Epithelial cell of prostate (primary cell): ENCODE measurements at regions not wholly inside any gene's neighbourhood (a gene's known extent, or its start where the extent isn't known, plus 50 kb on each side); places are given as distances from the start of the nearest gene placed in this dataset.
"Not testable (repeated sequence)": the region's sequence is repeated elsewhere in the genome, so short reads cannot be mapped to it uniquely, and the experiment has no call there.

ENCODE experiments used
- DNase-seq: peaks from one replicate; pipeline ENCODE4 v3.0.0-alpha.2; 2011; ENCODE audit warnings: low read depth, low spot score
- H3K27ac ChIP-seq: fragments of 450-650 bp; 2 replicates; pipeline ENCODE4 v1.5.1; 2017; ENCODE audit warnings: mild to moderate bottlenecking

- H3K27ac ChIP-seq: no peak overlapping the region
- no peak for DNase-seq
Measured at GRCh38 chr6:115666997-115667396, 393.7 kb downstream of the FRK start.

- no peak for DNase-seq
- H3K27ac ChIP-seq: no peak overlapping the region
Measured at GRCh38 chr6:115665310-115665709, 395.4 kb downstream of the FRK start.

- DNase-seq: no peak
- H3K27ac ChIP-seq: no peak overlapping the region
Measured at GRCh38 chr6:115663681-115664080, 397.0 kb downstream of the FRK start.

GRCh38 chr6:115643762-115644161 lies 416.9 kb downstream of the FRK start:
- peak; percentile 1 for DNase-seq
- no peak overlapping the region for H3K27ac ChIP-seq

- no peak for DNase-seq
- no peak overlapping the region for H3K27ac ChIP-seq
Measured at GRCh38 chr6:115634887-115635286, 425.8 kb downstream of the FRK start.

GRCh38 chr6:115634131-115634530 lies 426.6 kb downstream of the FRK start:
- H3K27ac ChIP-seq: no peak overlapping the region

GRCh38 chr6:115631028-115631427 lies 429.7 kb downstream of the FRK start:
- no peak for DNase-seq
- no peak overlapping the region for H3K27ac ChIP-seq

More at GRCh38 chr6:115634131-115634530, 426.6 kb downstream of the FRK start:
- no peak for DNase-seq

- H3K27ac ChIP-seq: no peak overlapping the region
- DNase-seq: no peak
Measured at GRCh38 chr6:115630424-115631024, 430.2 kb downstream of the FRK start.

GRCh38 chr6:115629415-115629814 lies 431.3 kb downstream of the FRK start:
- no peak overlapping the region for H3K27ac ChIP-seq
- no peak for DNase-seq

GRCh38 chr6:115618256-115618655 lies 442.4 kb downstream of the FRK start:
- DNase-seq: no peak
- no peak overlapping the region for H3K27ac ChIP-seq

GRCh38 chr6:115617031-115617430 lies 443.7 kb downstream of the FRK start:
- DNase-seq: no peak
- no peak overlapping the region for H3K27ac ChIP-seq

- no peak overlapping the region for H3K27ac ChIP-seq
- no peak for DNase-seq
Measured at GRCh38 chr6:115613488-115613887, 447.2 kb downstream of the FRK start.

- no peak overlapping the region for H3K27ac ChIP-seq
- no peak for DNase-seq
Measured at GRCh38 chr6:115612796-115613479, 447.8 kb downstream of the FRK start.

GRCh38 chr6:115612216-115612615 lies 448.5 kb downstream of the FRK start:
- H3K27ac ChIP-seq: no peak overlapping the region
- no peak for DNase-seq

- no peak overlapping the region for H3K27ac ChIP-seq
- DNase-seq: no peak
Measured at GRCh38 chr6:115610696-115611095, 450.0 kb downstream of the FRK start.

- no peak overlapping the region for H3K27ac ChIP-seq
- no peak for DNase-seq
Measured at GRCh38 chr6:115609111-115609510, 451.6 kb downstream of the FRK start.

GRCh38 chr6:115602466-115602865 lies 458.2 kb downstream of the FRK start:
- no peak for DNase-seq
- no peak overlapping the region for H3K27ac ChIP-seq

- DNase-seq: no peak
- no peak overlapping the region for H3K27ac ChIP-seq
Measured at GRCh38 chr6:115601509-115601908, 459.2 kb downstream of the FRK start.

- H3K27ac ChIP-seq: no peak overlapping the region
- DNase-seq: no peak
Measured at GRCh38 chr6:115601064-115601463, 459.6 kb downstream of the FRK start.

GRCh38 chr6:115594891-115595290 lies 465.8 kb downstream of the FRK start:
- DNase-seq: no peak
- H3K27ac ChIP-seq: no peak overlapping the region

GRCh38 chr6:115592025-115592424 lies 468.7 kb downstream of the FRK start:
- DNase-seq: no peak
- no peak overlapping the region for H3K27ac ChIP-seq

- not testable (repeated sequence) for H3K27ac ChIP-seq, DNase-seq
Measured at GRCh38 chr6:115589072-115589471, 471.6 kb downstream of the FRK start.
